Activated CD4-positive, alpha-beta T cell treated with anti-CD3 and anti-CD28 coated beads, Interleukin-10, Interleukin-2, amounts not matched to agents 100 ng/mL and 50 ng/mL, durations not matched to agents 16 hours and 8 hours (primary cell): ENCODE measurements at regions not wholly inside any gene's neighbourhood (a gene's known extent, or its start where the extent isn't known, plus 50 kb on each side); places are given as distances from the start of the nearest gene placed in this dataset.
"Not testable (repeated sequence)": the region's sequence is repeated elsewhere in the genome, so short reads cannot be mapped to it uniquely, and the experiment has no call there.

Source experiments
- DNase-seq: peaks from one replicate; pipeline ENCODE4 v3.0.0-alpha.2; 2020

DNA sequence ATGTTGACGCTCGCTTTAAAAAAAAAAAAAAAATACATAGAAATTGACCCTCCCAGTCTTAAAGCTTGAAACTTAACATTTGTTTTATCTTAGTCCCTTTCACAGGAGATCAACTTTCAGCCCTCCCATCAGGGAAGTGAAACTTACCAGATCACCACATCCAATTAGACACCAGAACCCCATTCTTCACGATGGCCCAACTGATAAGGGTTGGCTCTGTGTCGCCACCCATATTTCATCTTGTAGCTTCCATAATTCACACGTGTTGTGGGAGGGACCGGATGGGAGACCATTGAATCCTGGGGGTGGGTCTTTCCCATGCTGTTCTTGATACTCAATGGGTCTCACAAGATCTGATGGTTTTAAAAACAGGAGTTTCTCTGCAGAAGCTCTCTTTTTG is 629.4 kb upstream of the KCND2 start:
- DNase-seq = no peak

DNA sequence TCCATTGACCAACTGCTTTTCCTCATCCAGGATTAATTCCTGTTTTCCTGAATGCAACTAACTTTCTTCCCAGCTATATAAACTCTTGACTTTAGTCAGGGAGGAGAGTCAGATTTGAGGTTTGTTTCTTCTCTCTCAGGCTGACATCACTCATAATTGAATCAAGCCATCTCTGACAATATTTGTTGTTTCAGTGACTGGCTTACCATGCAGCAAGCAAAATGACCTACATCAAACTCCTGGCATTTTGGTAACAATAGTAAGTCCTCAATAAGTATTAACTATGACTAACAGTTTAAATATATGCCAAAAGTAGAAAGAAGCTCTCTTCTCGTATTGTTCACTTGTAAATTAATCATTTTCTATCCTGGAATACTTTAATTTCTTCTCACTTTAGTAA is 625.7 kb upstream of the KCND2 start:
- no peak for DNase-seq

DNA sequence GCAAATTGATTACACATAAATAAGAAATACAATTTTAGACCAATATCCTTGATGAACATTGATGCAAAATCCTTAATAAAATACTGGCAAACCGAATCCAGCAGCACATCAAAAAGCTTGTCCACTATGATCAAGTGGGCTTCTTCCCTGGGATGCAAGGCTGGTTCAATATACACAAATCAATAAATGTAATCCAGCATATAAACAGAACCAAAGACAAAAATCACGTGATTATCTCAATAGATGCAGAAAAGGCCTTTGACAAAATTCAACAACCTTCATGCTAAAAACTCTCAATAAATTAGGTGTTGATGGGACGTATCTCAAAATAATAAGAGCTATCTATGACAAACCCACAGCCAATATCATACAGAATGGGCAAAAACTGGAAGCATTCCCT is 624.2 kb upstream of the KCND2 start:
- DNase-seq = not testable (repeated sequence)

DNA sequence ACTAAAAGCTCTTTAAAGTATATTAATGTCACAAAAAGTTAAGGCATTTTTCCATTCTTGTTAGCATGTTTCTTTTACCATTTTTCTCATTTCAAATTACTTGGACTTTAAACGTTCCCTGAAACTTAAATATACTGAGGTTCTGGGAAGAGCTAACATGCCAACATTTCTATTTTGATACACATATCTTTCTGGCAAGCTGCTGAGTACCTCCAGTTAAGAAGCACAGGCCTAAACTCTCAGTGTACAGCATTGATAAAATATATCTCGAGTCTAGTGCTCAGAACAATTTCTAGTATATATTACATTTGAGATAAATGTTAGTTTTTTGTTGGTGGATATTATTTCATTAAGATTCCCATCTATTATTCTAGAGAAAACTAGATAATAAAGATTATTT is 612.9 kb upstream of the KCND2 start:
- DNase-seq = no peak

DNA sequence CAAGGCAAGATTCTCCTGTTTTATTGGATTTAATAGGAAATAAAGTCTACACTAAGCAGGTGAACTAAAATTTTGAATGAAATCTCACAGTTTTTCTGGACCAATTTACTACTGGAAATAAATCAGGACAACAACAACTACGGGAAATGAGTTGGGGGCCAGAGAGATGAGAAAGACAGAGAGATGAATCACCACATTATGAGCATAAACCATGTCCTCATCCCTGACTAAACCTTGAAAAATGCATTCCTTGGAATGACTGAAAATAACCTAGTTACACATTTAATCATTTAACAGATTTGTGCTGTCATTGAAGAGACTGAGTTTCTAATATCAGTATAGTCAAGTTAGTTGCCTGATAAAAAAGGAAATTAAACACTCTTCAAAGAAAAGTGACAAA is 608.4 kb upstream of the KCND2 start:
- DNase-seq = no peak

DNA sequence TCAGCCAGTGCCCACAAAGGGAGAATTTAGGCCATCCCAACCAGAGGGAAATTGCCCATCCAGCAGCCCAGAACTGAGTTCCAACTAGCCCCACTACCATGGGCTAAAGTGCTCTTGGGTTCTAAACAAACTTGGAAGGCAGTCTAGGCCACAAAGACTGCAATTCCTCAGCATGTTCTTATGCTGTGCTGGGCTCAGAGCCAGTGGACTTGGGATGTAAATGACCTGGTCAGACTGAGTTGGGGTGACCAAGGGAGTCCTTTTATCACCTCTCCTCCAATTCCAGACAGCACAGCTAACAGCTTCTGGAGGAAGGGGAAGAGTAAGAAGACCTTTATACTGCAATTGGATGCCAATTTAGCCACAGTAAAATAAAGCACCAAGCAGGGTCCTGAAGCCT is 607.2 kb upstream of the KCND2 start:
- DNase-seq = no peak

DNA sequence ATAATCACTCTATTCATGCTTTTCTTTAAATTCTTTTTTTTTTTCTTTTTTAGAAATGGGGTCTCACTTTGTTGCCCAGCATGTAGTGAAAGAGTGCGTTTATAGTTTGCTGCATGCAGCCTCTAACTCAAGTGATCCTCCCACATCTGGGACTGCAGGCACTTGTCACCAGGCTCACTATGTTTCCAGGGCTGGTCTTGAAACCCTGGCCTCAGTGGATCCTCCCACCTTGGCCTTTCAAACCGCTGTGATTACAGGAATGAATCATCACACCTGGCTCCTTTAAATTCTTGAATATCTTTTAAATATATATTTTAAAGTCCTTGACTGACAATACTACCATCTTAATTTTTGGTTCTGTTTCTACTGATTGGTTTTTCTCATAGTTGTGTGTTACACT is 591.6 kb upstream of the KCND2 start:
- no peak for DNase-seq

DNA sequence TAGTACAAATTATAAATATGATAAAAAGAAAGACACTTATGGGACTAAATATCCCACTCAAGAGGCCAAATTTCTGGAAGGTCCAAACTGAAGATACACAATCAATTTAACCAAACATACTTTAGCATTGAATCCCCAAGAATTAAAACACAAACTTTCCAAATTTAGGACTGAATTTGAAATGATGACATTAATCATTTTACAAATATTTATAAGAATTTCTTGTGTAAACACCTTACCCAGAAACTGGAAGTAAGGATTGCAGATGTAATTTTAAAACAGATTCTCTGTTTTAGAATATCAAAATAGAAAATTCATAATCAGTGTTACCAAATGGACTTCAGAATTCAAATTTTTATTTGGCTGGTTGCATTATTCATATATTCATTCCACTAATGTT is 588.2 kb upstream of the KCND2 start:
- DNase-seq = no peak

DNA sequence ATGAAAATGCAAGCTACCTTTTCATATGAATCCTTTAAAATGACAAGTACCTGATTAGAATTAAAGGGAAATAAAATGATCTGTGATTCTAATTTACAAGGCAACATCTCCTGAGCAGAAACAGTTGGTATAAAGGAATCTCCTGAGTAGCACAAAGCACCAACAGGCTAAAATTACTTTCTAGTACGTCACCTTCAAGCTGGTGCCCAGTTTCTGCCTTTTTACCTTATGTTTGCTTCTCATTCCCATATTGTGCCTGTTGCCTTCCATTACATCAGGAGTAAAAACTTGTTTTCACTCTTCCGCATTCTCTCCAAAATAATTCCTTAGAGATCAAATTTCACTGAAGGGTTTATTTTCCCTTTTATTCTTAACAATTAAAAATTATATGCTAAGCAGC is 587.1 kb upstream of the KCND2 start:
- no peak for DNase-seq

DNA sequence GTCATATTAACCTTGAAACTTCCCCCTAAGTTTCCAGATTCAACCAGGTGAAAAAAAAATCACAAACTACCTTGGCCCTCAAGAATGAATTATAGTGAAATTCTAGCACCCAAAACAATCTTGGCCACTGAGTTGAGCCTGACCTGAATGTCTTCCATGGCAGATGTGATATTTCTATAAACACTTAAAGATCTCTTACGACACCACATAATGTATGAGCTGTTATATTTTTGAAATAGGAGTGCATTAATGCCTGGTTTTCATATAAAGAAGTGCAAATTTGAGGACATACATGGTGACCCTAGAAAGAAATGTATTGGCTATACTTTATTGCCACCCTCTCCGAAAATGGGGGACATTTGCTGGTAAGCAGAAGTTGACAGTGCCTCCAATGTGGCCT is 584.1 kb upstream of the KCND2 start:
- no peak for DNase-seq

DNA sequence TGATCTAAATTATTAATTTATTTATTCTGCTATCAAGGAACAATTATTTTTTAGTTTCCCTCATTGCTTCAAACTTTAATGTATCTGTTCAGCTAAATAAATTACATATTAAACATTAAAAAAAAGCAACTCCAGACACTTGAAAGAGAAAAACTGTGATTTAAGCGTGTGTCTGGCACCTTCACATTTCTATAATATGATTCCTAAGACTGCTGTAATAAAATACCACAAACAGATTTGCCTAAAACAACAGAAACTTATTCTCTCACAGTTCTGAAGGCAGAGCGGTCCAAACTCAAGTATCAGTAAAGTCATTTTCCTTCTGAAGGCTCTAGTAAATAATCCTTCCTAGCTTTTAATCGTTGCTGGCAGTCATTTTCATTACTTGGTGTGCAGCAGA is 580.4 kb upstream of the KCND2 start:
- no peak for DNase-seq

DNA sequence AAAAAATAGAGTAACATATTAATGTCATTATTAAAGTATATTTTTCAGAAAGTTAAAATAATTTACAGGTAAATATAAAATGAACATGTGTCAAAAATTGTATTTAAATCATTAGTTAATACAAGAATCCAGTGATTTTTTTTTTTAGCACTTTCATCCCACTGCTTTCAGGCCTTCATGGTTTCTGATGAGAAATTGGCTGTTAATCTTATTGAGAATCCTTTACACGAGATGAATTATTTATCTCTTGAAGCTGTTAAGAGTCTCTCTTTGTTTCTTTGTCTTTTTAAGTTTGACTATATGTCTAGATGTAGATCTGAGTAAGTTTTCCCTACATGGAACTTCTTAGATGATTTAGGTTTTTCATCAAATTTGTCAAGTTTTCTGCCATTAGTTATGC is 578.5 kb upstream of the KCND2 start:
- DNase-seq = no peak

DNA sequence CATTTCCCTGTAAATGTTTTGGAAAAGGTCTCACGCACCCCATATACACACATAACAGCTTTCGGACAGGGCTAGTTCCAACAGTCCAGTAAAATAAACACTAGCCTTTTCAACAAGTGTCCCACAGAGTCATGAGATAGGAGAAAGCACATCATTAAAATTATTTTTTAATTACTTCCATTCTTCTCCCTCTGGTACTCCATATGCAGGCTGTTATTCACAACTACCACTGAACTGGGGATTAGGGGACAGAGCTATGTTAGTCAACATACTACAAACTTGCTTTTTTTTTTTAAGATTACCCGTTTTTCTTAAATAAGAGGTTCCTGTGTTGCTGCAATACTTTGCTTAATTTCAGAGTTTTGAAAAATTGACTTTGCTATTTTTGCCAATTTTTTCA is 576.6 kb upstream of the KCND2 start:
- no peak for DNase-seq

DNA sequence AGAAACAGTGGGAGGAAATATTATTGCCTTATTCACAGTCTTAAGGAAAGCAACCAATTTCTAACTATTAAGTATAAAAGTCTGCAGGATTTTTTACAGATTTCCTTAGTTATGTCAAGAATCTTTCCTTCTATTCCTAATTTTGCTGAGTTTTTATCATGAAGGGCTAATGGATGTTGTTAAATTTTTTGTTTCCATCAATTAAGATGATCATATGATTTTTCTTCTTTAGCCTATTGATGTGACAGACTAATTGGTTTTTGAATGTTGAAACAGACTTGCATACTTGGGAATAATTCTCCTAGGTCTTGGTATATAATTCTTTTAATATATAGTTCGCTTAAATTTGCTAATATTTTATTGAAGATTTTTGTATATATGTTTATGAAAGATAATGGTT is 569.1 kb upstream of the KCND2 start:
- no peak for DNase-seq

DNA sequence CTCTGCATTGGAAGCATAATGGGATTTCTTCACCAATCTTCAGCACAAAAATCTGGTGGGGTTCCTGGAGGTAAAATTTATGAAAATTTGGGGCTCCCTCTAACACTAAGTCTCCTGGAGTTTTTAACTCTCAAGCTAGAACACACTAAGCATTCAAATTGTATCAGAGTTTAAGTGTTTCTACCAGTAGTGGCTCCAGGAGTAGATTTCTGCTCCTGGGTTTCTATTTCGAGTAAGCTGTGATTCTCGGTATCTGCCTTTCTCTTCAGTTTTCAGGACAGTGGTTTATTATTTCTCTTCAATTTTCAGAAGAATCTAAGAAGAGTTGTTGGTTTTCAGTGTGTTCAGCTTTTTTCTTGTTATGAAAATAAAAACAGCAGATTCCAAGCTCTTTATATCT is 566.4 kb upstream of the KCND2 start:
- no peak for DNase-seq

DNA sequence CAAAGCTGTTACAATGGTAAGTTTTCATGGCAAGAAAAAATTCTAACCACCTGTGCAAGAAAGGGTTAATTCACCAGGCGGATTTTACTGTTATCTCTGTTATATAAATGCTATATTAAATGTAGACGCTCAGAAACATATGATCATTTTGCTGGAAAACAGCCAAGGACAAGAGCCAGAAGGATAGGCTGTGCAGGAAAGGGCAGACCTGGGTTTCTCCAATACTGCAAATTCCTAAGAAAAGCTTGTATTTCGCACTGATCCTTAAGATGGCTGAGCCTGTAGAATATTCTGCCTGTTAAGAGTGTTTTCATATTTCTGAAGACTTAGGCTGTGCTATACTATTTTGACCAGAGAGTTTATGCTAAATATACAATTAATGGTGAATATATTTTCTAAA is 564.1 kb upstream of the KCND2 start:
- no peak for DNase-seq

DNA sequence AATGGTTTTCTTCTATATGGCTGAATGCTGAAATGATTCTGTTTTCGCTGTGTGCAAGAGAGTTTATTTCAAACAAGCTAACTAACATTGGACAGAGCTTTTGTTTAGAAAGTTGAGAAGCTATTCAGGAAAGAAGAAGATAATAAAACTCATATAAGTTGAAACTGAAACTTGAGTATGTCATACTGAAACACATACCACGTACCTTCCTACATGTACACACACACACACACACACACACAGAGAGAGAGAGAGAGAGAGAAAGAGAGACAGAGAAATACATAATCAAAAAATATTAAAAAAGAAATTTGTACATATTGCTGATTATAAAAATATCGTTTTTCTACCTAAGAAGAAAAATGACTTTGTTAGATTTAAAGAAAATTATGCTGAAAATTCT is 561.9 kb upstream of the KCND2 start:
- DNase-seq = no peak

DNA sequence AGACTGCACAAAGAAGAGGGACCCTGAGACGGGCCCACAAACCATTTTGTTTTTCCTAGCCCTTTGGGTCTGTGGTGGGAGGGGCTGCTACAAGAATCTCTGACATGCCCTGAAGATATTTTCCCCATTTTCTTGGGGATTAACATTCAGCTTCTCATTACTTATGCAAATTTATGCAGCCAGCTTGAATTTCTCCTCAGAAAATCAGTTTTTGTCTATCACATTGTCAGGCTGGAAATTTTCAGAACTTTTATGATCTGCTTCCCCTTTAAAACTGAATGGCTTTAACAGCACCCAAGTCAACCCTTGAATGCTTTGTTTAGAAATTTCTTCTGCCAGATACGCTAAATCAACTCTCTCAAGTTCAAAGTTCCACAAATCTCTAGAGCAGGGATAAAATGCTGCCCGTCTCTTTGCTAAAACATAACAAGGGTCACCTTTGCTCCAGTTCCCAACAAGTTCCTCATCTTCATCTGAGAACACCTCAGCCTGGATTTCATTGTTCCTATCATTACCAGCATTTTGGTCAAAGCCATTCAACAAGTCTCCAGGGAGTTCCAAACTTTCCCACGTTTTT is 560.0 kb upstream of the KCND2 start:
- no peak for DNase-seq

DNA sequence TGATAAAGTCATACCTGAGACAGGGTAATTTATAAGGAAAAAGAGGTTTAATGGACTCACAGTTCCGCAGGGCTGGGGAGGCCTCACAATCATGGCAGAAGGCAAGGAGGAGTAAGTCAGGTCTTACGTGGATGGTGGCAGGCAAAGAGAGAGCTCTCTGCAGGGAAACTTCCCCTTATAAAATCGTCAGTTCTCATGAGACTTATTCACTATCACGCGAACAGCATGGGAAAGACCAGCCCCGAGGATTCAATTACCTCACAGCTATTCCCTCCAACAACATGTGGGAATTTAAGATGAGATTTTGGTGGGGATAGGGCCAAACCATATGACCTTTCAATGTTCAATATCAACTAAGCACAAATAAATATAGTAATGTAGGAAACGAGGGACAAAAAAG is 559.4 kb upstream of the KCND2 start:
- DNase-seq = no peak

DNA sequence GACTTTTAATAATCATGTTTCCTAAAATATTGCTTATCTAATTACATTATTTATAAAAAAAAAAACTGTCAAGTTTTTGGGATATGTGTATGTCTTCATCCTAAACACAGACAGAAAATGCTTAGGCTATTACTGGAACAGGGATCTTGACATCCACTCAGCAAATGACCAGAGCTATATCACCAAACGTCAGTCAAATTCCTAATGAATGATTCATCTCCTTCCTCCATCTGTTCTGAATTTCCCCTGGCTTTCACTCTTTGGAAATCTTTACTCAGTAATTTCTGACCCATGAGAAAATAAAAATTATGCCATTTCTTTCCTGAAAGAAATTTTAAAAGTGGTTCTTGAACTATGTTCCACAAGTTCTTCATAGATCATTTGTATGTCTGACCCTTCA is 552.4 kb upstream of the KCND2 start:
- no peak for DNase-seq

DNA sequence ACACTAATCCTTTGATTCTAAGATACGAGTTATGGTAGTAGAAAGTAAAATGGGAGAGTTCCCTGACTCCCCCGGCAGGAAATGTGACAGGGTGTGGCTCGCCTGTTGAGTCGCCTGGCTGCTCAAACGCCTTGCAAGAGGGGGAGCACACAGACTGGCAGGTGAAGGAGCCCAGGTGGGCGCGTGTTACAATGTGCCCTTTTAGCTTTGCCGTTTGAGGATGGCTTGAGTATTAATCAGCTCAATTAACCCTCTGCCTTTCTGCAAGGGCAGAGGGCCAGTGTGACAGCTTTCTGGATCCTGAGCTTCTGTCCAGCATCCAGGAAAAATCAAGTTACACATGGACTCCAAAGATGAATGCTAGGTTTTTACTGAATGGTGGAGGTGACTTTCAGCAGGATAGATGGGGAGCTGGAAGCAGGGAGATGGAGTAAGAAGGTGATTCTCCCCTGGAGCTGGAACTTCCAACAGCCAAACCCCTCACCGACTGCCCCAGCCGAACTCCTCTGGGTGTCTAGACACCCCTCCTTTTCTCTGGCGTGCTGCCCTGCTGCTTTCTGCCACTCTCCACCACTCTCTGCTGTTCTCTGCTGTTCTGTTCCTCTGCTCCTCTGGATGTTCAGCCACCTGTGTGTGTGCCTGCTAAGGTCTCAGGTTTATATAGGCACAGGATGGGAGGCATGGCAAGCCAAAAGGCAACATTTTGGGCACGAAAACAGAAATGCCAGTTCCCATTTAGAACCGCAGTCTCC is 548.8 kb upstream of the KCND2 start:
- no peak for DNase-seq

DNA sequence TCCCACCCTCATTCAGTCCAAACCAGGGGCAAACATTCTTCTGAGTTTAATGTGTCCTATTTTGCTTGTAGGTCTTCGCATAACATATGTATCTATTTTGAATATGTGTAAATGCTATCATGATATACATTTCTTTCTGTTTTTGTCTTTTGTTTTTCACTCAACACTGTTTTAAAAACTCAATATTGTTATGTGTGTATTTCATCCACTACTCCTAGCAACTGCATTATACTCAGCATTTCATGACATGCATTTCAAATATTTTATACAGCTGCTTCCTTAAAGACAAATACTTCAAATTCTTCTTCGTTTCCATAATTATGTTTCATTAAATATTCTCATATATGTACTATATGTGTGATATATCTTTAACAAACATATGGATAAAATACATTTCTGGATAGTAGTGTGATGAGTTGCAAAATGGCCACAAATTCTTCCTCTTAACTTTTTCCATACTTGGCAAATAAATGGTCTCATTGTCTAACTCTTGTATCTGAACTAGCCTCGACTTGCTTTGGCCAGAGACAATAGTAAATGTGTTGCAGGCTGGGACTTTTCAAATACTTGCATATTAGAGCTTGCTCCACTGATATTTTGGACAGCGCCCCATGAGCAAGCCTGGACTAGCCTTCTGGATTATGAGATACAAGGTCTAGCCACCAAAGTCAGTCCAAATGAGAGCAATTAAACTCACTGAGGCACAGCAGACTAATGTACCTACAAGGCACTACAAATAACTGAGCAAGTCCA is 539.7 kb upstream of the KCND2 start:
- DNase-seq = no peak

DNA sequence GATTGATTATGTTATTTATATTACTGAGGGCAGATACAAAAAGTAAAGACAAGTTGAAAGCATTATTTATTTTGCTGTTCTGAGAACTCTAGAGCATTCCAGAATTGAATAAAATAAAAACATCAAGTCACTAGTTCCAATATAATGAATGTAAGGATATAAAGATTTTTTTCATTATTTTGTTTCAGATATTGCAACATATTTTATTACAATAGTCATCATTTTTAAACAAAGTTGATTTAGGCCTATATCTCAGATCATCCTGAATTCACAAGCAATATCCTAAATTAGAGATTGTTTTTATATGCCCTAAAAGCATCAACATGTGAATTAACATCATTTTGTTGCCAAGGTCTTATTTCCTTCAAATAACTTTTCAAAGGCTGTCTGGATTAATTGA is 535.6 kb upstream of the KCND2 start:
- no peak for DNase-seq

DNA sequence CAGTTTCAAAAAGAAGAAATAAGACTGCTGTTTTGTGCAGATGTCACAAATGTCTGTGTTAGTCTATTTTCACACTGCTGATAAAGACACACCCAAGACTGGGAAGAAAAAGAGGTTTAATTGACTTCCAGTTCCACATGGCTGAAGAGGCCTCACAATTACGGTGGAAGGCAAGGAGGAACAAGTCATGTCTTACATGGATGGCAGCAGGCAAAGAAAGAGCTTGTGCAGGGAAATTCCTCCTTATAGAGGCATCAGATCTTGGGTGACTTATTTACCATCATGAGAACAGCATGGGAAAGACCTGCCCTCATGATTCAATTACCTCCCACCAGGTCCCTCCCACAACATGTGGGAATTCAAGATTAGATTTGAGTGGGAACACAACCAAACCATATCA is 527.7 kb upstream of the KCND2 start:
- not testable (repeated sequence) for DNase-seq
